AG10803 (cell line): ENCODE measurements at regions not wholly inside any gene's neighbourhood (a gene's known extent, or its start where the extent isn't known, plus 50 kb on each side); places are given as distances from the start of the nearest gene placed in this dataset.

ENCODE experiments used
- DNase-seq: peaks from one replicate; pipeline ENCODE4 v3.0.0; 2010; ENCODE audit warnings: low read depth
- H3K4me3 ChIP-seq: 2 replicates; pipeline ENCODE4 v1.5.1; 2011; ENCODE audit warnings: mild to moderate bottlenecking, low read length, control low read depth
- TF ChIP-seq, protein P1 (sequence below): conservative IDR thresholded peaks from 2 replicates; pipeline ENCODE4 v1.5.1; 2011; ENCODE audit warnings: mild to moderate bottlenecking, low read length, control low read depth, inconsistent platforms

DNA sequence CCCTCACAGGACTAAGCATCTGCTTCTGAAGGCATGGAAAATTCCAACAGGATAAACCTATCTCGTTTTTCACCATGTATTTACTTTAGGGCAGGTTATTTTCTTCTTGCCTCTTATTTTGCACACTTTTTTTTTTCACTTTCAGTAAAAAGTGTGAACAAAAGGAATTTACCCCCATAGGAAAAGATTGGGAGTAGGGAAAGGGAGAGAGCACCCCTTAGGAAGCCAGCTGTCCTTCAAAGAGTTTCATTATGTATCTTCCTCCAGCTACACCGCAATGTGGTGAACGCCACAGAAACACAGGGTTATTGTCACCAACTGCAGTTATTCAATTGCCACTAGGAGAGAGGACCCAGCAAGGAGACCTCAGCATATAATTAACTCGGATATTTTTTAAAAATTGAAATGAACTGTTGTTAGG is 286.2 kb upstream of the VRK2 start:
- DNase-seq: no peak
- no peak overlapping the region for H3K4me3 ChIP-seq

DNA sequence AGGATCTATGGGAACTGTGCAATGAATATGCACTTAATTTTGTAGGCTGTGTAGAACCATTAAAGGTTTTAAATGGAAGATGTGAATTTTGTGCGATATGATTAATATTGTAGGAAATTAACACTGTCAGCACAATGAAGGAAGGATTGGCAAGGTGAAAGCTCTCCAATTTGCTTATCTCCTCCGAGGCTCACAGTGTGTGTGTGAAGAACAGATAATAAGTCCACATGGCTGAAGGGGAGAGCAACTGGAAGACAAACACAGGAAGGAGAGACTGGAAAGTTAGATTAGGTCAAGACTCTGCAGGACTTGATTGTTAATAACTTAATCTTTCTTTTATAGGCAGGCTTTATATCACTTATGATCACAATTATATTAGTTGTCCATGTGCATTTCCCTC is 269.7 kb upstream of the VRK2 start:
- no peak overlapping the region for H3K4me3 ChIP-seq
- TF ChIP-seq, protein P1, sequence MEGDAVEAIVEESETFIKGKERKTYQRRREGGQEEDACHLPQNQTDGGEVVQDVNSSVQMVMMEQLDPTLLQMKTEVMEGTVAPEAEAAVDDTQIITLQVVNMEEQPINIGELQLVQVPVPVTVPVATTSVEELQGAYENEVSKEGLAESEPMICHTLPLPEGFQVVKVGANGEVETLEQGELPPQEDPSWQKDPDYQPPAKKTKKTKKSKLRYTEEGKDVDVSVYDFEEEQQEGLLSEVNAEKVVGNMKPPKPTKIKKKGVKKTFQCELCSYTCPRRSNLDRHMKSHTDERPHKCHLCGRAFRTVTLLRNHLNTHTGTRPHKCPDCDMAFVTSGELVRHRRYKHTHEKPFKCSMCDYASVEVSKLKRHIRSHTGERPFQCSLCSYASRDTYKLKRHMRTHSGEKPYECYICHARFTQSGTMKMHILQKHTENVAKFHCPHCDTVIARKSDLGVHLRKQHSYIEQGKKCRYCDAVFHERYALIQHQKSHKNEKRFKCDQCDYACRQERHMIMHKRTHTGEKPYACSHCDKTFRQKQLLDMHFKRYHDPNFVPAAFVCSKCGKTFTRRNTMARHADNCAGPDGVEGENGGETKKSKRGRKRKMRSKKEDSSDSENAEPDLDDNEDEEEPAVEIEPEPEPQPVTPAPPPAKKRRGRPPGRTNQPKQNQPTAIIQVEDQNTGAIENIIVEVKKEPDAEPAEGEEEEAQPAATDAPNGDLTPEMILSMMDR: no peak
- DNase-seq: no peak

More for the DNA sequence above, 286.2 kb upstream of the VRK2 start:
- TF ChIP-seq, protein P1: no peak

DNA sequence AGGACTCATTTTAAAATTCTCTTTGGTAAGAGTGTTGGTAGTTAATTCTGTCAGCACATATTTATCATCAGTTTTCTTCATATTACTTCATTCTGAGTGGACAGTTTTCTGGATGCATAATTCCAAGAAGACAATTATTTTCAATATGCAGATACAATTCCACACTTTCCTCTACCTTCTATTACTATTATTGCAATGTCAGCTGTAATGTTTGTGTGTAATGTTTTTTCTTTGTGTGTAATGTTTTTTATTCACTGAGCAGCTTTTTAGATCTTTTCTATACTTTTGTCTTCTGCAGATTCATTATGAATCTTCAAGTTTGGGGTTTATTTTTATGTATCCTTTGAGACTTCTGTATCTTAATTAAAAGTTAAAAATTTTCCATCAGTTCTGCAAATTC is 264.0 kb upstream of the VRK2 start:
- TF ChIP-seq, protein P1: no peak
- no peak for DNase-seq
- H3K4me3 ChIP-seq: no peak overlapping the region

DNA sequence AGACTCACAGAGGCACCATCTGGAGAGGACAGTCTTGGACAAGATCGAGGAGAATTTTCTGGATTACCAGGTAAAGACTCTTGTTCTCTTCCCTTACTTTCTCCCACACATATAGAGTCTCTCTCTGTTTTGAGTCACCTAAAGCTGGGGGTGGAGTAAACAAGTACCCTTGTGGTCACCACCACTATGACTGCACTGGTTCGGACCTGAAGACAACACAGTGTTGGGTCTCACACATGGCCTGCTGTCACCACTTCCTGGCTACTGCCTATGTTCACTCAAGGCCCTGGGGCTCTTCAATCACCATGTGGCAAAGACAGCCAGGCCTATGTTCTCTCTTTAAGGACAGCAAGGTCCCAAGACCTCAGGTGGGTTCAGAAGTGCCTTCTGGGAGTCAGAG is 253.3 kb upstream of the VRK2 start:
- no peak overlapping the region for H3K4me3 ChIP-seq
- TF ChIP-seq, protein P1: no peak

DNA sequence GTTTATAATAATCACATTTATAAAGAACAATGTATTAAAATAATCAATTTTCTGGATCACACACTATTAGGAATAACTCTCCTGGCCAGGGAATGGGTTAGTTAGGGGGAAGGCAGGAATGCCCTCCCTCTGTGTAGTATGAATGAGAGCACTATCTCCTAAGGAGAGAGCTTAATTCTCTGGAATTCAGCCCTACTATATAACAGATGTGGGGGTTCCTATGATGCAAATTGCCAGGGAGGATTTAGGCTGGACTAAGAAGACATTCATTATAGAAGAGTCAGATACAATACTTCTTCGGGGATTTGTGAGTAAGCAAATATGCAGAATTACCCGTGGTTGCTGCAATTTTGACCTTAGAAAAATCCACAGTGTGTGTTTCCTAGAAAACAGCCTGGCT is 250.1 kb upstream of the VRK2 start:
- DNase-seq: no peak
- H3K4me3 ChIP-seq: no peak overlapping the region
- TF ChIP-seq, protein P1: no peak

More for the DNA sequence above, 253.3 kb upstream of the VRK2 start:
- no peak for DNase-seq

DNA sequence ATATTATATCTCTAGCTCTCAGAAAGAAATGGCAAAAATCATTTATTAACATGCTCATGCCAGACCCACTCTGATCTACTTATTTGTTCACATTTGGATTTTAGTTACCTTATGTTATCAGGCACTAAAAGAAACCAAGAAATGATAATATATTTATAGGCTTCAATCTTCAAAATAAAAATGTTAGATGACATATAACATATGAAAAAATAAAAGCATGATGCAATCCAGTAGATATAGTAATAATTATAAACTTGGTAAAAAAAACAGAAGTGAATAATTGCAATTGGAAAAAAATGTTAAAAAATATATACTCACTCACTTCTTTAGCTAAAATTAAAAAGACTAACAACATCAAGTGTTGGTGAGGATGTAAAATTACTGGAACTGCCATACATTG is 248.3 kb upstream of the VRK2 start:
- no peak overlapping the region for H3K4me3 ChIP-seq
- TF ChIP-seq, protein P1: no peak
- DNase-seq: no peak

DNA sequence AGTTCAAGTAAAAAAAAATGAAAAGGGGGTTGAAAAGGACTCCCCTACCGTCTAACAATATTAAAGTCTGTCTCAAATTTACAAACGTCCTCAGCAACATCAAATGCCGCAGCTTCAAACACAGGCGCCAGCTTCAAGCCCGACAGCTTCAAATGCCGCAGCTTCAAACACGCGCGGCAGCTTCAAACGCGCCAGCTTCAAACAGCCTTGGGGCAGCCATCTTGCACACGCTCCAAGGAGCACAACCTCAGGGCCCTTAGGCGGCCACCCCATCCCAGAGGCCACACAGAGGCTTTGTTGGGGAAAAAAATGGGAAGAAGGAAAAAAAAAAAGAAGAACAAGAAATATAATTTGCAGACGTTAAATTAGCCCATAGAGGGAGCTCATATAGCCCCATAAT is 244.4 kb upstream of the VRK2 start:
- no peak for DNase-seq
- TF ChIP-seq, protein P1: no peak
- H3K4me3 ChIP-seq: no peak overlapping the region
